ENCODE measurements at regions not wholly inside any gene's neighbourhood (a gene's known extent, or its start where the extent isn't known, plus 50 kb on each side); places are given as distances from the start of the nearest gene placed in this dataset.

DNA sequence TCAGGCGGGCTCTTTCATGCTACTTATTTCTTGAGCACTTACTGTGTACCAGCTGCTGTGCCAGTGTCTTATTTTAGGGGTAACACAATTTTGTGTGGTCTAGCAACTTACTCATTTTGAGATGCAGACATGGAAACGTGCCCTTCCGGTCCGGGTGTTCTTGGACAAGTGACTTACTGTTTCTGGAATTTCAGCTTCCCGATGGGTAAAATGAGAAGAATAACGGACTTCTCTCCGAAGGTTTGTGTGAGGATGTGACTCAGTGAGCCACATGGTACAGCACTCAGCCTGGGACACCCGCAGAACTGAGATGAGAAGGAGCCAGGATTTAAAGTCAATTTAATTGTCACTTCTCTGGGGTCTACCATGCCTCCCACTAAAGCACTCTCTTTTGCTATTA, 114.5 kb upstream of the SYT13 start:
- no peak for TF ChIP-seq ZNF274 (IDR thresholded peaks at IDR 0.05; ENCODE audit: low read depth, low read length)
- no peak for TF ChIP-seq YY1 (IDR thresholded peaks at IDR 0.05; ENCODE audit: insufficient read depth, insufficient read length)
- no peak for TF ChIP-seq SUZ12 (IDR thresholded peaks at IDR 0.05; ENCODE audit: extremely low read depth, insufficient read depth, insufficient read length)

All from NT2/D1 (cell line).